Heart left ventricle (tissue), 13 donors: ENCODE measurements at regions not wholly inside any gene's neighbourhood (a gene's known extent, or its start where the extent isn't known, plus 50 kb on each side); places are given as distances from the start of the nearest gene placed in this dataset.

Experiments used
- CTCF ChIP-seq, 12 donors: fragments of 200-600 bp; sonication (generic) in 4 of 12; IDR thresholded peaks; one replicate each; pipeline versions ENCODE4 v1.5.0 to v1.8.0; 2018 to 2022; ENCODE audit warnings: antibody characterized with exemption in 12 of 12, mild to moderate bottlenecking in 5 of 12
- POLR2A ChIP-seq, 2 donors: fragments of 450-650 bp; IDR thresholded peaks; one replicate each; pipeline ENCODE4 v1.6.1; 2017; ENCODE audit warnings: antibody characterized with exemption in 2 of 2, mild to moderate bottlenecking in 2 of 2, moderate library complexity in 2 of 2
- donor health status: ischemic (EF 13 %, LVEDD 7.1; RV severe dilation, severe dysfunction).
- donor health status: DM: no; HTN: yes; CAD: no.
- donor health status: DM: no; HTN: no; CAD: no.
- donor health status: ischemic (EF 25% LVEDD 6.9; RV normal size, moderate dysfunction).
- donor health status: ischemic (EF 25% LVEDD 5.7; RV mildly dilated, moderate dysfunction).
- donor health status: ischemic (EF 35%, LVEDD 5.7; RV mildly dilated, moderate dysfunction).
- donor health status: nonischemic (EF 11% LVEDD 7.7; RV severe dilation, severe dysfunction).
- donor health status: DM: yes; HTN: yes; CAD: no.
- donor health status: PGD.
- donor health status: ischemic (EF 29% LVEDD 5.4; RV normal size, mild dysfunction).
- donor health status: nonischemic (EF 23%, LVEDD 6.1; RV moderate dilation, normal function).

DNA sequence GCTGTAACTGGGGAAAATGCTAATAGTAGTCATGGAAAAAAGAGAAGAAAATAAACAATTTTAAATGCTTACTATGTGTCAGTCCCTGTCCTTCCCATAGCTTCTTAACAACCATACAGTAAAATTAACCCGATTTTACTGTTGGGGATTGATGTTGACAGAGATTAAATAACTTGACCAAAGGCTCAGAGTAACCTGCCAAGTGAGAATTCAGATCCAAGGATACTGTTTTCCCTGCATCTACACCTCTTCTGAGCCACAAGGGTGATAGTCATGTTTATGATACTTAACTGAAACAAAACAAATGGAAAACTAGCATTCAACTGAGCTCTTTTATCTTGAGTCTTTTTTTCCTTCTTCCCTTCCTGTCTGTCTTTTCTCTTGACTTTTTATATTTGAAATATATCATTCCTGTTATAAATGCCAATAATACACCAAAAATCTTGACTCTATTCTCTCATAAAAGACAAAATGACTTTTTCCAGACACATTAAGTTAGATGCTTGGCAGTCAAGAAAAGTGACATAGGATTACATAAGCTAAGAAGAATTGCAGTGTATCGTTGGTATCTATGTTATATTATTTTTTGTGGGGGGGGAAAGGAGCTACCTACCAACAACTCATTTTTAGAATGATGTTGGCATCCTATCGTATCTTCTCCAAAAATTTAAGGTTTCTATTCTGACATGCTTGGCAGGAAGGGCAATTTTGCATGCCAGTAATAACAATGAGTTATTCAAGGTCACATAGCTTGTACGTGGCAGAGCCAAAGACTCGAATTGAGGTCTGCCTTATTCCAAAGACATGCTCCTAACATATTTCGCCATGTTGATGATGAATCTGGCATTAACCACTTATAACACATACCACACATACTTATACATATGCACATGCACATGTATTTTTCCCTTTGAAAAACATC is 306.6 kb upstream of the KCNH8 start:
- TF ChIP-seq CTCF (IDR thresholded peaks at IDR 0.05): no peak
- TF ChIP-seq POLR2A (IDR thresholded peaks at IDR 0.05): no peak
